ENCODE measurements at regions not wholly inside any gene's neighbourhood (a gene's known extent, or its start where the extent isn't known, plus 50 kb on each side); places are given as distances from the start of the nearest gene placed in this dataset.

DNA sequence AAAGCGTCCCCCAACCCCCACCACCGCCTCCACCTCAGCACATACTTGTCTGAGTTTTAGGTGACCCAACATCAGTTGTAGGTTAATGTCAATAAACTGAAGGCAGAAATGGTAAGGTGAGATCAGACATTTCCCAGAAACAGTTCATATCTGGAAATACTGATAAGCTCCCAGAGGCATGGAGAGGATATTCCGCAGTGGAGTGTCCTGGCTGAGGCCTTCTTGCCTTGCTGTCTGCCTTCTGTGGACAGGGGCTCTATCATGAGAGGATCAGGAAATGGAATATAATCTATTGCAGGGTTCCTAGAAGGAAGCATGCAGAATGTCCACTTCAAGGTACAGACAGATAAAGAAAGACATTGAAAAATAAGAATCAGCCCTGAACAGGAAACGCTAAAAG, 473.3 kb upstream of the MKI67 start:
- TF ChIP-seq, protein P1, sequence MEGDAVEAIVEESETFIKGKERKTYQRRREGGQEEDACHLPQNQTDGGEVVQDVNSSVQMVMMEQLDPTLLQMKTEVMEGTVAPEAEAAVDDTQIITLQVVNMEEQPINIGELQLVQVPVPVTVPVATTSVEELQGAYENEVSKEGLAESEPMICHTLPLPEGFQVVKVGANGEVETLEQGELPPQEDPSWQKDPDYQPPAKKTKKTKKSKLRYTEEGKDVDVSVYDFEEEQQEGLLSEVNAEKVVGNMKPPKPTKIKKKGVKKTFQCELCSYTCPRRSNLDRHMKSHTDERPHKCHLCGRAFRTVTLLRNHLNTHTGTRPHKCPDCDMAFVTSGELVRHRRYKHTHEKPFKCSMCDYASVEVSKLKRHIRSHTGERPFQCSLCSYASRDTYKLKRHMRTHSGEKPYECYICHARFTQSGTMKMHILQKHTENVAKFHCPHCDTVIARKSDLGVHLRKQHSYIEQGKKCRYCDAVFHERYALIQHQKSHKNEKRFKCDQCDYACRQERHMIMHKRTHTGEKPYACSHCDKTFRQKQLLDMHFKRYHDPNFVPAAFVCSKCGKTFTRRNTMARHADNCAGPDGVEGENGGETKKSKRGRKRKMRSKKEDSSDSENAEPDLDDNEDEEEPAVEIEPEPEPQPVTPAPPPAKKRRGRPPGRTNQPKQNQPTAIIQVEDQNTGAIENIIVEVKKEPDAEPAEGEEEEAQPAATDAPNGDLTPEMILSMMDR (IDR thresholded peaks at IDR 0.05), result no peak
- no peak for TF ChIP-seq POLR2A (IDR thresholded peaks at IDR 0.05)

All from lower leg skin (tissue), 3 donors.